IMR-90 (cell line): ENCODE measurements at regions not wholly inside any gene's neighbourhood (a gene's known extent, or its start where the extent isn't known, plus 50 kb on each side); places are given as distances from the start of the nearest gene placed in this dataset.

ENCODE experiments used
- ATAC-seq: fragments of 200-7000 bp; cut with Tn5 transposase; 2 replicates; pipeline ENCODE4 v1.9.1; 2020; ENCODE audit warnings: low read depth, mild to moderate bottlenecking, moderate library complexity
- BruUV-seq: library from RNA; stranded (reverse); fragments of 400-500 nt; replicated peaks from 2 replicates; lab custom pipeline; 2021; lab: Mats Ljungman, UMichigan
- CTCF ChIA-PET: fragments of 300-600 bp; formaldehyde crosslinking; extraction: SDS; loops from one replicate; lab custom pipeline; 2021; ENCODE audit warnings: antibody characterized with exemption; lab: Yijun Ruan, JAX
- POLR2A ChIA-PET: fragments of 300-600 bp; sonication (Branson Sonifier 250); formaldehyde crosslinking; loops from one replicate; lab custom pipeline; 2022; ENCODE audit warnings: antibody characterized with exemption; ENCODE audit not compliant: unreplicated experiment; lab: Charles Lee
- DNase-seq: peaks from one replicate; pipeline ENCODE4 v3.0.0; 2013
- H2AFZ ChIP-seq: replicated peaks from 2 replicates; pipeline ENCODE3; 2013; ENCODE audit warnings: low read length, mild to moderate bottlenecking; ENCODE audit not compliant: poor library complexity
- H2AK5ac ChIP-seq: 2 replicates; pipeline ENCODE4 v1.6.1; 2013; ENCODE audit warnings: low read depth, low read length, inconsistent platforms
- H2AK9ac ChIP-seq: replicated peaks from 2 replicates; pipeline ENCODE3; 2013; ENCODE audit warnings: mild to moderate bottlenecking, low read depth, low read length, moderate library complexity; ENCODE audit not compliant: poor library complexity
- H2BK120ac ChIP-seq: 2 replicates; pipeline ENCODE4 v1.6.1; 2013; ENCODE audit warnings: low read depth, low read length, inconsistent platforms
- H2BK15ac ChIP-seq: 3 replicates; pipeline ENCODE4 v1.6.1; 2013; ENCODE audit warnings: low read depth, low read length, inconsistent platforms
- H2BK20ac ChIP-seq: 2 replicates; pipeline ENCODE4 v1.6.1; 2013; ENCODE audit warnings: low read depth, mild to moderate bottlenecking, inconsistent platforms, low read length, moderate library complexity
- H2BK5ac ChIP-seq: 2 replicates; pipeline ENCODE4 v1.6.1; 2013; ENCODE audit warnings: mild to moderate bottlenecking, low read depth, low read length, inconsistent platforms; ENCODE audit not compliant: poor library complexity, severe bottlenecking
- H3K14ac ChIP-seq: replicated peaks from 2 replicates; pipeline ENCODE4 v1.6.1; 2013; ENCODE audit warnings: low read depth, low read length, inconsistent platforms
- H3K18ac ChIP-seq: 2 replicates; pipeline ENCODE4 v1.6.1; 2013; ENCODE audit warnings: low read depth, low read length, control low read depth
- H3K23ac ChIP-seq: 2 replicates; pipeline ENCODE4 v1.6.1; 2013; ENCODE audit warnings: low read depth, low read length, inconsistent platforms
- H3K27ac ChIP-seq: 2 replicates; pipeline ENCODE4 v1.5.1; 2013; ENCODE audit warnings: mild to moderate bottlenecking, control low read depth, low read length; ENCODE audit not compliant: insufficient read depth
- H3K27me3 ChIP-seq: 2 replicates; pipeline ENCODE4 v1.6.1; 2013; ENCODE audit warnings: low read length; ENCODE audit not compliant: control insufficient read depth, insufficient read depth
- H3K36me3 ChIP-seq: 2 replicates; pipeline ENCODE4 v1.6.1; 2013; ENCODE audit warnings: low read length, mixed read lengths; ENCODE audit not compliant: control insufficient read depth, insufficient read depth
- H3K4ac ChIP-seq: 2 replicates; pipeline ENCODE4 v1.6.1; 2013; ENCODE audit warnings: low read depth, low read length, inconsistent platforms
- H3K4me1 ChIP-seq: 2 replicates; pipeline ENCODE4 v1.6.1; 2013; ENCODE audit warnings: low read length, mixed read lengths; ENCODE audit not compliant: control insufficient read depth, insufficient read depth
- H3K4me2 ChIP-seq: 2 replicates; pipeline ENCODE4 v1.6.1; 2013; ENCODE audit warnings: low read depth, mild to moderate bottlenecking, control low read depth, low read length, moderate library complexity
- H3K4me3 ChIP-seq: 2 replicates; pipeline ENCODE4 v1.5.1; 2013; ENCODE audit warnings: low read depth, mild to moderate bottlenecking, control low read depth, low read length, moderate library complexity; ENCODE audit not compliant: insufficient read depth
- H3K56ac ChIP-seq: 2 replicates; pipeline ENCODE4 v1.6.1; 2013; ENCODE audit warnings: low read length, inconsistent platforms; ENCODE audit not compliant: insufficient read depth; ENCODE audit errors: extremely low read depth
- H3K79me1 ChIP-seq, 2 experiments: 2 replicates each; pipeline ENCODE4 v1.6.1; 2013; ENCODE audit warnings: low read length in 2 of 2, inconsistent platforms in 1 of 2, low read depth in 1 of 2
- H3K9ac ChIP-seq: 2 replicates; pipeline ENCODE4 v1.6.1; 2013; ENCODE audit warnings: low read depth, low read length, control low read depth
- H3K9me1 ChIP-seq: 2 replicates; pipeline ENCODE4 v1.6.1; 2013; ENCODE audit warnings: low read length, inconsistent platforms; ENCODE audit not compliant: insufficient read depth
- H3K9me3 ChIP-seq: 2 replicates; pipeline ENCODE4 v1.6.1; 2013; ENCODE audit warnings: low read length; ENCODE audit not compliant: control insufficient read depth, insufficient read depth
- H4K20me1 ChIP-seq: 2 replicates; pipeline ENCODE4 v1.6.1; 2013; ENCODE audit warnings: low read length, inconsistent platforms; ENCODE audit not compliant: insufficient read depth
- H4K5ac ChIP-seq: 2 replicates; pipeline ENCODE4 v1.6.1; 2013; ENCODE audit warnings: mild to moderate bottlenecking, low read depth, low read length, control low read depth
- H4K8ac ChIP-seq, 2 experiments: 2 replicates each; pipeline ENCODE4 v1.6.1; 2013; ENCODE audit warnings: low read depth in 2 of 2, low read length in 2 of 2, control low read depth in 1 of 2, inconsistent platforms in 1 of 2
- H4K91ac ChIP-seq: 2 replicates; pipeline ENCODE4 v1.6.1; 2013; ENCODE audit warnings: low read depth, low read length, inconsistent platforms; ENCODE audit not compliant: insufficient read depth
- CTCF ChIP-seq: conservative IDR thresholded peaks from 2 replicates; pipeline ENCODE4 v1.5.1; 2012; ENCODE audit warnings: mild to moderate bottlenecking, low read depth, low read length, improper control_type of control experiment
- NFE2L2 ChIP-seq: fragments of 150-350 bp; IDR thresholded peaks from 2 replicates; pipeline ENCODE4 v1.6.1; 2016; ENCODE audit warnings: low read depth, mild to moderate bottlenecking, low read length
- RAD21 ChIP-seq: IDR thresholded peaks from 2 replicates; pipeline ENCODE4 v1.6.1; 2012; ENCODE audit warnings: low read length, improper control_type of control experiment
- SMC3 ChIP-seq: fragments of 150-350 bp; IDR thresholded peaks from 2 replicates; pipeline ENCODE4 v1.6.1; 2016; ENCODE audit warnings: low read depth, mild to moderate bottlenecking, antibody characterized with exemption, low read length, moderate library complexity
- WGBS, 2 experiments: methylation state at CpG; one replicate each; pipeline versions ENCODE4 v1.1.5 to v1.1.7; 2013; ENCODE audit warnings: missing lambda C conversion rate in 2 of 2; ENCODE audit not compliant: insufficient read length in 1 of 2; ENCODE audit errors: extremely low coverage in 2 of 2; 5-methylcytosine and 5-hydroxymethylcytosine counted together
- dilution Hi-C: fragments of 300-500 bp; cut with HindIII; formaldehyde crosslinking; loops from one replicate; pipeline ENCODE4 v1.14.3; 2018; ENCODE audit warnings: low sequenced_read_pairs; ENCODE audit not compliant: unreplicated experiment
- in situ Hi-C: fragments of 300-500 bp; cut with MboI; formaldehyde crosslinking; loops from 3 replicates; pipeline ENCODE4 v1.14.3; 2019; ENCODE audit warnings: low sequenced_read_pairs, inconsistent platforms, mixed read lengths
- intact Hi-C: fragments of 100-400 bp; cut with micrococcal nuclease; formaldehyde crosslinking; loops from 2 replicates; pipeline ENCODE4 v1.10.0; 2022

- in situ Hi-C loops, result no loop called here
- Histone ChIP-seq H3K9ac (no peak overlapping the region), H2BK120ac (no peak overlapping the region), H3K9me3 (no peaks in the 10 kb centered on the region), H3K23ac (no peak overlapping the region), H3K27me3 (no peaks in the 10 kb centered on the region), H2BK15ac (no peak overlapping the region), H4K91ac (no peak overlapping the region), H3K4me2 (no peak overlapping the region), H3K14ac (no peak overlapping the region), H3K9me1 (no peaks in the 10 kb centered on the region), H2AK9ac (no peak overlapping the region), H3K56ac (no peak overlapping the region), H2AK5ac (no peak overlapping the region), H3K4ac (no peak overlapping the region), H4K5ac (no peak overlapping the region), H3K4me1 (no peaks in the 10 kb centered on the region), H3K4me3 (no peak overlapping the region), H2BK20ac (no peak overlapping the region), H3K27ac (no peak overlapping the region), H3K36me3 (no peaks in the 10 kb centered on the region), H3K79me1 (no peaks in the 10 kb centered on the region), H4K8ac (no peak overlapping the region), H3K18ac (no peak overlapping the region), H2AFZ (no peak overlapping the region), H4K20me1 (no peaks in the 10 kb centered on the region), H2BK5ac (no peak overlapping the region)
- TF ChIP-seq CTCF (no peak), RAD21 (no peak), NFE2L2 (no peak), SMC3 (no peak)
- dilution Hi-C loops, result no loop called here
- no TSS peak for BruUV-seq
- WGBS, 2 experiments, result no CpG with 5 or more reads among the region's 1 CpG
- intact Hi-C loops, result no loop called here
- ATAC-seq (no peak), DNase-seq (no peak)
- POLR2A ChIA-PET, result no interaction called here
- CTCF ChIA-PET, result no interaction called here
Observed at GRCh38 chr5:68405026-68405684, 189.6 kb downstream of the PIK3R1 start.
